ENCODE measurements at regions not wholly inside any gene's neighbourhood (a gene's known extent, or its start where the extent isn't known, plus 50 kb on each side); places are given as distances from the start of the nearest gene placed in this dataset.

DNA sequence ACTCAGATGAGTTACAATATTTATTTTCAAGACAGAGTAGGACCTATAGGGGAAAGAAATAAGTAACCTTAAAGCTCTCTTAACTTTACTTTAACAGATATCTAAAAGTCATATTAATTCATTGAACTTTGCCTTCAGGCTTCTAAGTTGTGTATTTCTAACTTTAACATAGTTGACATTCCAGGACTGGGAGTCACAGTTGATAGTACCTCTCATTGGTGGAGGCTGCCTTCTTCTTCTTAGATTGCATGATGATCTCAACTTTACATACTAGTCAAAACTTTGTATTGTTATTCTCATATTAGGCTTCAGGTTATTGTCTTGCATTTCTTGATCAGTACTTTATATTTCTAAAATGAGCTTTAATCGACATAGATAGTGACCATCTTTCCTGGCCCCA, 350.1 kb upstream of the KIF2B start:
- TF ChIP-seq, protein P1, sequence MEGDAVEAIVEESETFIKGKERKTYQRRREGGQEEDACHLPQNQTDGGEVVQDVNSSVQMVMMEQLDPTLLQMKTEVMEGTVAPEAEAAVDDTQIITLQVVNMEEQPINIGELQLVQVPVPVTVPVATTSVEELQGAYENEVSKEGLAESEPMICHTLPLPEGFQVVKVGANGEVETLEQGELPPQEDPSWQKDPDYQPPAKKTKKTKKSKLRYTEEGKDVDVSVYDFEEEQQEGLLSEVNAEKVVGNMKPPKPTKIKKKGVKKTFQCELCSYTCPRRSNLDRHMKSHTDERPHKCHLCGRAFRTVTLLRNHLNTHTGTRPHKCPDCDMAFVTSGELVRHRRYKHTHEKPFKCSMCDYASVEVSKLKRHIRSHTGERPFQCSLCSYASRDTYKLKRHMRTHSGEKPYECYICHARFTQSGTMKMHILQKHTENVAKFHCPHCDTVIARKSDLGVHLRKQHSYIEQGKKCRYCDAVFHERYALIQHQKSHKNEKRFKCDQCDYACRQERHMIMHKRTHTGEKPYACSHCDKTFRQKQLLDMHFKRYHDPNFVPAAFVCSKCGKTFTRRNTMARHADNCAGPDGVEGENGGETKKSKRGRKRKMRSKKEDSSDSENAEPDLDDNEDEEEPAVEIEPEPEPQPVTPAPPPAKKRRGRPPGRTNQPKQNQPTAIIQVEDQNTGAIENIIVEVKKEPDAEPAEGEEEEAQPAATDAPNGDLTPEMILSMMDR (IDR thresholded peaks at IDR 0.05) = no peak
- TF ChIP-seq POLR2AphosphoS5 (IDR thresholded peaks at IDR 0.05; ENCODE audit: low read depth, low read length) = no peak
- TF ChIP-seq, protein P2, sequence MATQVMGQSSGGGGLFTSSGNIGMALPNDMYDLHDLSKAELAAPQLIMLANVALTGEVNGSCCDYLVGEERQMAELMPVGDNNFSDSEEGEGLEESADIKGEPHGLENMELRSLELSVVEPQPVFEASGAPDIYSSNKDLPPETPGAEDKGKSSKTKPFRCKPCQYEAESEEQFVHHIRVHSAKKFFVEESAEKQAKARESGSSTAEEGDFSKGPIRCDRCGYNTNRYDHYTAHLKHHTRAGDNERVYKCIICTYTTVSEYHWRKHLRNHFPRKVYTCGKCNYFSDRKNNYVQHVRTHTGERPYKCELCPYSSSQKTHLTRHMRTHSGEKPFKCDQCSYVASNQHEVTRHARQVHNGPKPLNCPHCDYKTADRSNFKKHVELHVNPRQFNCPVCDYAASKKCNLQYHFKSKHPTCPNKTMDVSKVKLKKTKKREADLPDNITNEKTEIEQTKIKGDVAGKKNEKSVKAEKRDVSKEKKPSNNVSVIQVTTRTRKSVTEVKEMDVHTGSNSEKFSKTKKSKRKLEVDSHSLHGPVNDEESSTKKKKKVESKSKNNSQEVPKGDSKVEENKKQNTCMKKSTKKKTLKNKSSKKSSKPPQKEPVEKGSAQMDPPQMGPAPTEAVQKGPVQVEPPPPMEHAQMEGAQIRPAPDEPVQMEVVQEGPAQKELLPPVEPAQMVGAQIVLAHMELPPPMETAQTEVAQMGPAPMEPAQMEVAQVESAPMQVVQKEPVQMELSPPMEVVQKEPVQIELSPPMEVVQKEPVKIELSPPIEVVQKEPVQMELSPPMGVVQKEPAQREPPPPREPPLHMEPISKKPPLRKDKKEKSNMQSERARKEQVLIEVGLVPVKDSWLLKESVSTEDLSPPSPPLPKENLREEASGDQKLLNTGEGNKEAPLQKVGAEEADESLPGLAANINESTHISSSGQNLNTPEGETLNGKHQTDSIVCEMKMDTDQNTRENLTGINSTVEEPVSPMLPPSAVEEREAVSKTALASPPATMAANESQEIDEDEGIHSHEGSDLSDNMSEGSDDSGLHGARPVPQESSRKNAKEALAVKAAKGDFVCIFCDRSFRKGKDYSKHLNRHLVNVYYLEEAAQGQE (IDR thresholded peaks at IDR 0.05; ENCODE audit: insufficient read depth in 1 of 2, low read depth in 2 of 2, low read length in 1 of 2) = no peak

Data from Panc1 (cell line).